GM12864 (cell line): ENCODE measurements at regions not wholly inside any gene's neighbourhood (a gene's known extent, or its start where the extent isn't known, plus 50 kb on each side); places are given as distances from the start of the nearest gene placed in this dataset.

Experiments
- DNase-seq: peaks from one replicate; pipeline ENCODE4 v3.0.0-alpha.2; 2011; ENCODE audit warnings: low read depth
- H3K4me3 ChIP-seq: 2 replicates; pipeline ENCODE4 v1.5.1; 2011; ENCODE audit warnings: mild to moderate bottlenecking, low read depth, low read length, control low read depth
- CTCF ChIP-seq: IDR thresholded peaks from 2 replicates; pipeline ENCODE4 v1.5.1; 2011; ENCODE audit warnings: low read depth, mild to moderate bottlenecking, moderate library complexity, low read length, control low read depth, inconsistent platforms; ENCODE audit errors: missing control alignments

DNA sequence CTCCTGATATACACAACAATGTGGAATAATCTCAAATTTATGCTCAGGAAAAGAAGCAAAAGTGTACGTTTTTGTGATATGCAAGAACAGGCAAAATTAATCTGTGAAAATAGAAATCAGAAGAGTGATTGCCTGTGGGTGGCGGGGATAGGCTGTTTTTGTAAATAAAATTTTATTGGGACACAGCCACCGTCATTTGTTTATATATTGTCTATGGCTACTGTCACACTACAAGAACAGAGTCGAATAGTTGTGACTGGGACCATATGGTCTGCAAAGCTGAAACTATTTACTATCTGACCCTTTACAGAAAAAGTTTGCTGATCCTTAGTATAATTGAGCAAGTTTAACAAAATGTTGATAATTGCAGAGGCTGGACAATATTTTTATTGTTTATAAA, 269.5 kb upstream of the HTR2A start:
- no peak overlapping the region for H3K4me3 ChIP-seq
- DNase-seq = no peak
- TF ChIP-seq CTCF = no peak

- no peak for DNase-seq
- no peak overlapping the region for H3K4me3 ChIP-seq
- no peak for TF ChIP-seq CTCF
These were observed 263.1 kb upstream of the HTR2A start for GRCh38 chr13:47159853-47160550.

GRCh38 chr13:47158593-47158992, 261.7 kb upstream of the HTR2A start:
- no peak for TF ChIP-seq CTCF
- no peak for DNase-seq
- H3K4me3 ChIP-seq = no peak overlapping the region

GRCh38 chr13:47148543-47148942, 251.7 kb upstream of the HTR2A start:
- H3K4me3 ChIP-seq = no peak overlapping the region
- no peak for DNase-seq
- no peak for TF ChIP-seq CTCF

- TF ChIP-seq CTCF = no peak
- DNase-seq = no peak
- no peak overlapping the region for H3K4me3 ChIP-seq
These were observed 250.9 kb upstream of the HTR2A start for GRCh38 chr13:47147812-47148119.

GRCh38 chr13:47146991-47147811, 250.3 kb upstream of the HTR2A start:
- peak; percentile 55 for DNase-seq
- TF ChIP-seq CTCF = no peak
- no peak overlapping the region for H3K4me3 ChIP-seq

- no peak for TF ChIP-seq CTCF
- DNase-seq = no peak
- no peak overlapping the region for H3K4me3 ChIP-seq
These were observed 249.3 kb upstream of the HTR2A start for GRCh38 chr13:47146136-47146535.
